Mucosa of rectum (tissue), 2 donors: ENCODE measurements at regions not wholly inside any gene's neighbourhood (a gene's known extent, or its start where the extent isn't known, plus 50 kb on each side); places are given as distances from the start of the nearest gene placed in this dataset.

Experiments
- H3K27ac ChIP-seq, 2 donors: one replicate each; pipeline ENCODE4 v1.7.0; 2013; ENCODE audit warnings: inconsistent platforms in 2 of 2, low read depth in 2 of 2, low read length in 2 of 2
- H3K27me3 ChIP-seq, 2 donors: one replicate each; pipeline ENCODE4 v1.7.0; 2013; ENCODE audit warnings: low read length in 2 of 2; ENCODE audit not compliant: control insufficient read depth in 2 of 2, insufficient read depth in 2 of 2
- H3K36me3 ChIP-seq, 2 donors: one replicate each; pipeline ENCODE4 v1.7.0; 2013; ENCODE audit warnings: low read length in 2 of 2; ENCODE audit not compliant: control insufficient read depth in 2 of 2, insufficient read depth in 2 of 2
- H3K4me1 ChIP-seq, 2 donors: one replicate each; pipeline ENCODE4 v1.7.0; 2013; ENCODE audit warnings: low read length in 2 of 2, mild to moderate bottlenecking in 1 of 2; ENCODE audit not compliant: control insufficient read depth in 2 of 2, insufficient read depth in 2 of 2
- H3K4me3 ChIP-seq, 2 donors: one replicate each; pipeline ENCODE4 v1.7.0; 2013; ENCODE audit warnings: low read length in 2 of 2
- H3K9ac ChIP-seq, 2 donors: one replicate each; pipeline ENCODE4 v1.7.0; 2013; ENCODE audit warnings: low read length in 2 of 2, low read depth in 1 of 2, mild to moderate bottlenecking in 1 of 2
- H3K9me3 ChIP-seq, 2 donors: one replicate each; pipeline ENCODE4 v1.7.0; 2013; ENCODE audit warnings: low read length in 2 of 2; ENCODE audit not compliant: control insufficient read depth in 2 of 2
- donor health status: healthy.
- donor health status: Normal muscosa, but diverticular disease.

DNA sequence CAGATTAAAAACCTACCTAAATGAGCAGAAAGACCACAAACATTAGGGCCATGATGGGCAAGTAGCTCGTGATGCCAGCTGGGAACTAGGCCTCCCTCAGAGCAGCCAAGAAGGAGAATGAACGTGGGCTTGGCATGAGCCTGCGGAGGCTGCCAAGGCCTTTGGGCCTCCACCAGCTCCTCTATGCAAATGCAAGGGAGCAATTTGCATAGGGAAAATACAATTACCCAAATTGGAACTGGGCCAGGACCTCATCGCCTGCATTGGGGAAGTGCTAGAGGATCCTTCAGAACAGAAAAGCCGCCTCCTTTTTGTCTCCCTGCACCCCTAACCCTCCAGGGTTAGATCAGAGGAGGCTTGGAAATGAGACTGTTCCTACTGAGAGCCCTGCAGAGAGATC lies 326.4 kb downstream of the SMAD2 start:
- no peaks in the 10 kb centered on the region for H3K4me1 ChIP-seq
- no peak overlapping the region for H3K9ac ChIP-seq
- H3K27me3 ChIP-seq = no peaks in the 10 kb centered on the region
- H3K36me3 ChIP-seq = no peaks in the 10 kb centered on the region
- H3K4me3 ChIP-seq = no peak overlapping the region
- H3K9me3 ChIP-seq = no peaks in the 10 kb centered on the region
- H3K27ac ChIP-seq = no peak overlapping the region

DNA sequence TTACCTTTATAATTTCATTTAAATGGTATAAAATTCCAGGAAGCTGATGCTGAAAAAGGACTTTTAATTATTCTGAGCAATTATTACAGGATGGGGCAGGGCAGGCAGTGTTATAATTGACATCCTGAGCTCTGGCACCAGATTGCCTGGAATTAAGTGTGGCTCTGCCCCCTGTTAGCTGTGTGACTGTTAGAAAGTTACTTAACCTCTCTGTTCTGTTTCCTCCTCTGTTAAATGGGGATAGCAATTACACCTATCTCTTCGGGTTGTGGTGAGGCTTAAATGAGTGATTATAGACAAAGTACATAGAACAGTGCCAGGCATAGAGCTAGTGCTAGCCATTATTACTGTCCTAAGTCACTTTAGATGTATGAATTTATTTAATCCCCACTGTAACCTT lies 327.3 kb downstream of the SMAD2 start:
- H3K27me3 ChIP-seq = no peaks in the 10 kb centered on the region
- H3K9ac ChIP-seq = no peak overlapping the region
- H3K9me3 ChIP-seq = no peaks in the 10 kb centered on the region
- no peak overlapping the region for H3K27ac ChIP-seq
- no peaks in the 10 kb centered on the region for H3K4me1 ChIP-seq
- H3K4me3 ChIP-seq = no peak overlapping the region
- no peaks in the 10 kb centered on the region for H3K36me3 ChIP-seq

DNA sequence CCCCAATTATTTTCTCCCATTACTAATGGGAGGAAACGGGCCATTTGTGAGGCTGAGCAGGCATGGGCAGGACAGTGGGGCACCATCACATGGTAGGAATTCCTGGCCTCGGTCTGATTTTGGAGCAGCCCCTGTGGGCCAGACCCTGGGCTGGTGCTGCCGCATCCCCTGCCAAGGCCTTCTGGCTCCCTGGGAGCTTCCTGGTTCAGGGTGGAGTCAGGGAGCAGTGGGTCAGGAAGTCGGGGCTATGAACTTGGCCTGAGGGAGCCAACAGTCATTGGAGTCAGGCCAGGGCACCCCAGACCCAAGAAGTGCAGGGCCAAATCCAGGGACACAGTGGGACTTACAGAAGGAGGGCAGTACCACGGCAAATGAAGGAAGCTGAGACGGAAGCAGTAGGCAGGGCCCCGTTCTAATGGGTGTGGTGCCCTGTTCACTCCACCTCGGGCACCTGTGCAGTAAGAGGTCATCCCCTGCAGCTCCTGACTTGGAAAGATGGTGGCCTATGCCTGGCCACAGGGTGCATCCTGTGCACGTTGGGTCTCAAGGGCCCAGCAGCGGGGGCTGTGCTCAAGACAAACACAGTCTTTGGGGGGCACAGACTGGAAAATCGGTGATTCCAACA lies 328.1 kb downstream of the SMAD2 start:
- Histone ChIP-seq H3K4me3 (no peak overlapping the region), H3K36me3 (no peaks in the 10 kb centered on the region), H3K27ac (no peak overlapping the region), H3K4me1 (no peaks in the 10 kb centered on the region), H3K27me3 (no peaks in the 10 kb centered on the region), H3K9ac (no peak overlapping the region), H3K9me3 (no peaks in the 10 kb centered on the region)

DNA sequence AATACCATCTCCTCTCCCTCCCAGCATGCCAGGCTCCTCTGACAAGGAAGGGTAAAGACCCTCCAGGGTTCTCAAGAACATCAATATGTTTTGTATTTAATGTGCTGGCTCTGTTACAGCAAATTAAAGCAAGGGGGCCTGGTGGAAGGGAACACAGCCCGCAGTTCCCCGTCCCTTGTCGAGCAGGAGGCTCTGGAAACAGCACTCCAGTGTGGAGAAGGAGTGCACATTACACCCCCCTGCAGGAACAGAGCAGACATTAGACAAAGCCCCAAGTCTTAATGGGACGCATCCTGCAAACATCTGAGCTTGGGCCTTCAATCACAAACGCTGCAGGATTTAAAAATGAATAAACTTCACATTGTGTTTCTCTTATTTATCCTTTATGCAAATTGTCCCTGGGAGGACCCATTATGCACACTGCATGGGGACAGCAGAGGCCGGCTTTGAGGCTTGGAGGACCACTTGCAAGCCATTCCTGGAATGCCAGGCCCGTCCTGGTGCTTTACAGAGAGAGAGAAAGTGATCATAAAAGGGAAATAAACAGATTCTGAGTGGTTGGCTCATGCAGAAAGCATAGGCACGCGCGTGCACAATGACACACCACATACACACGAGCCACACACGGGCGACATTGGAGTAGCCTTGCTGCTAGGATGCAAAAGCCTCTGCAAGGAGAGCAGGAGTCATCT lies 328.7 kb downstream of the SMAD2 start:
- no peaks in the 10 kb centered on the region for H3K36me3 ChIP-seq
- H3K4me3 ChIP-seq = no peak overlapping the region
- H3K4me1 ChIP-seq = no peaks in the 10 kb centered on the region
- H3K9ac ChIP-seq = no peak overlapping the region
- no peaks in the 10 kb centered on the region for H3K27me3 ChIP-seq
- no peaks in the 10 kb centered on the region for H3K9me3 ChIP-seq
- no peak overlapping the region for H3K27ac ChIP-seq

DNA sequence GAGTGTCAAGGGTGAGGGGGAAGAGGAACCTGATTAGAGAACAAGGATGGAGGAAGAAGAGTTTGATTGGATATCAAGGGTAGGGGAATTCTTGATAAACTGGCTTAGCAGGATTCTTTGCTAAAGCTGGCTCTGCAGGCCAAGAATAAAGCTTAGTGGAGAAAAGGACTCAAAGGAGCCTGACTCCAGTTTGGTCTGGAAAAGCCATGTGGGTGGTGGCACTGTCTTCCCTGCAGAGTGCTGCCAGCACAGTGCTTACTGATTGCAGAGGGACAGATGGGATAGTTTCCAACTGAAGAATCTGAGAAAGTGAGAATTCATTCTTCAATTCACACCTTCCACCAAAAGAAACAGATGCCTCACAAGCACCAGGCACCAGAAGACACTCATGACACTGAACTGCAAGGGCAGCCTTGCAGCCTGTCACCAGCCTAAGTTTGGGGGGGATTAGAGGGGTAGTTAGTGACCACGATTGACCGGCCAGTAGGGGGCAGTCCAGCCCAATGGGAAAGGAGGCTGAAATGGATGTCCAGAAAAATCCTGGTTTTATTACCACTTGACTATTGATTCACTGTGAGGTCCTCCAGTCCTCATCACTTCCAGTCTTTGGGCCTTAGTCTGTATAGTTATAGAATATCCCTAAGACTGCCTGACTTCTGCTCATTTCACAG lies 334.5 kb downstream of the SMAD2 start:
- no peak overlapping the region for H3K9ac ChIP-seq
- H3K27me3 ChIP-seq = peaks cover 10 to 17% of the 10 kb centered on the region in 2 donors
- H3K27ac ChIP-seq = no peak overlapping the region
- no peaks in the 10 kb centered on the region for H3K4me1 ChIP-seq
- H3K36me3 ChIP-seq = no peaks in the 10 kb centered on the region
- no peaks in the 10 kb centered on the region for H3K9me3 ChIP-seq
- H3K4me3 ChIP-seq = no peak overlapping the region

DNA sequence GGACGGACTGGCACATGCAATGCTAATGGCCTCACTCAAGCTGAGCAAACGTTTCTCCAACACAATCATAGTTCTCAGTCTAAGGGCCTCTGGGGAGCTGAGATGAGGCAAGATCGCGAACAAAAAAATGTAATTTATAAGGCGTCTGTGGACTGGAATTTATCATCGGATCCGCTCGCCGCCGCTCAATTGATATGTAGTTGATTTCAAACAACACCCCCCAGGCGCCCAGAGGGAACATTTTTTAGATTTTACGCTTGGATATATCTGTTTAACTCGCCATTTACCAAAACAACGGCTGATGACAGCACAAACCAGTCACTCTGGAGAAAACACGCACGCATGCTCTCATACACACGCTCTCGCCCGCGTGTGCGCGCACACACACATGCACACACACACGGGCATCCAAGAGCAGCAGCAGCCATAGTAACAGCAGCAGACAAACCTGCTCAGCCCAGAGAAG lies 335.8 kb downstream of the SMAD2 start:
- no peak overlapping the region for H3K4me3 ChIP-seq
- no peak overlapping the region for H3K27ac ChIP-seq
- H3K27me3 ChIP-seq = peaks cover 10 to 17% of the 10 kb centered on the region in 2 donors
- H3K9ac ChIP-seq = no peak overlapping the region
- no peaks in the 10 kb centered on the region for H3K4me1 ChIP-seq
- no peaks in the 10 kb centered on the region for H3K36me3 ChIP-seq
- H3K9me3 ChIP-seq = no peaks in the 10 kb centered on the region

DNA sequence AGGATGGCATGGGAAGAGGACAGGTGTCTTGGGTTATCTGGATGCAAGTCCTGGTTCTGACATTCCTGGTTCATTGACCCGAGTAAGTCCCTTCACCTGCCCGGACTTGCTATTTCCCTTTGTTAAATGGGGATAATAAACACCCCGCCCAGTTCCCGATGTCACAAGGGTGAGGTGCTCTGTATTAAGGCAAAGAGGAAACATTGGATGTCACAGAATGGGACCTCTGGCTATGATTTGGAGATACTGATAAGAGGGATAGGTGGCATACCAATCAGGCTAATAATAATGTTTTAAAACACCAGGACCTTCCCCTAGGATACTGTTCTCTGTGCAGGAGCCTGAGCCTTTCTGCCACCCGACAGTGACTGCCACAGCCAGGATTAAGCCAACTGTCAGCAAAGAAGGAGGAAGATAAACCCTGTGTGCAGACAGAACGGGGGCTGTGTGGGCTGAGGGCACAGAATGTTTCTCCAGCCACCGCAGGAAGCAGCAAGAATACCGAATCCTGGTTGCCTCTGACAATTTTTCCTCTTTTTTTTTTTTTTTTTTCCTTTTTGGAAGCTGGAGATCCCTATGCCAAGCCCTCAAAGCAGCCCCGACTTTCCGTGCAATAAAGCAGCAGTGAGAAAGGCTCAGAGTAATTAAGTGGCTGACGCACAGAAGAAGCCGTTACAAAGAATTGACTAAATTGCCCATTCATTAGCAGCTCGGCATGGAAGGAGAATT lies 336.6 kb downstream of the SMAD2 start:
- Histone ChIP-seq H3K27ac (no peak overlapping the region), H3K9ac (no peak overlapping the region), H3K4me1 (no peaks in the 10 kb centered on the region), H3K4me3 (no peak overlapping the region), H3K27me3 (peaks cover 10 to 17% of the 10 kb centered on the region in 2 donors), H3K9me3 (no peaks in the 10 kb centered on the region), H3K36me3 (no peaks in the 10 kb centered on the region)

DNA sequence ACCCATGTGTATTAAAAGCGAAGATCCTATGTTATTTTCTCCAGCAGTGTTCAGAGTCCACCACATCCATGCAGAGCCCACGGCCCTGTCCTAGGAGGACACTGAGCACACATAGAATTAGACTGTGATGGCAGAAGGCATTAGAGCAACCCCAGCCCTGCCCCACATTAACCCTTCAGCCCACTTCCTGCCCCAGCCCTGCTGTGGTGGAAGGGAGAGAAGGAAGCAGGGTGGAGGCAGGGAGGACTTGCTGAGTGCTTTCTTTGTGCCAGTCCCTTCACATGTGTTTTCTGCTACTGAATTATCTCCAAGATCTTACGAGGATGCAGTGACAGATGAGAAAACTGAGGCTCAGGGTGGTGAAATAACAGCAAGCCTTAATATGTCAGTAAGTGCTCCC lies 339.0 kb downstream of the SMAD2 start:
- no peak overlapping the region for H3K4me3 ChIP-seq

DNA sequence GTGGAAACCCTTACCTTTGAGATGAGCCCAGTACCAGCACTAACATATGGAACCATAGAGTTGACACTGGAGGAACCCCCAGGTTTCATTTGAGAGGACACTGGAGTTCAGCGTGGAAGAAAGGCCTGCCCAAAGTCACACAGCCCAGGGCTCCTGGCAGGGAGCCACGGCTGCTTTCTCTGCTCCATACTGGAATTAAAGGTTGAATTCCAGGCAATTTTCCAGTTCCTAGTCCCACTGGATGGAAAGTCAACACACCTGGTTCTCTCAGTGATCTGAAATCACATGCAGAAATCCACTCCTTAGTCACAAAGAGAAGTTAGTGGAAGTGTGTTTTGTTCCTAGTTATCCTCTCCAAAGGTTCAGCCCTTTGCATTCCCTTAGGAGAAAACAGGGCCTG lies 336.1 kb upstream of the SKOR2 start:
- no peaks in the 10 kb centered on the region for H3K27me3 ChIP-seq
- no peaks in the 10 kb centered on the region for H3K4me1 ChIP-seq
- no peak overlapping the region for H3K27ac ChIP-seq
- no peak overlapping the region for H3K9ac ChIP-seq
- H3K4me3 ChIP-seq = no peak overlapping the region
- H3K9me3 ChIP-seq = no peaks in the 10 kb centered on the region
- H3K36me3 ChIP-seq = no peaks in the 10 kb centered on the region

More for the DNA sequence above, 339.0 kb downstream of the SMAD2 start:
- peaks cover 10 to 17% of the 10 kb centered on the region in 2 donors for H3K27me3 ChIP-seq
- H3K4me1 ChIP-seq = no peaks in the 10 kb centered on the region
- no peak overlapping the region for H3K9ac ChIP-seq
- H3K36me3 ChIP-seq = no peaks in the 10 kb centered on the region
- H3K27ac ChIP-seq = no peak overlapping the region
- H3K9me3 ChIP-seq = no peaks in the 10 kb centered on the region
